HG03095 (cell line): ENCODE measurements at regions not wholly inside any gene's neighbourhood (a gene's known extent, or its start where the extent isn't known, plus 50 kb on each side); places are given as distances from the start of the nearest gene placed in this dataset.
"Not testable (repeated sequence)": the region's sequence is repeated elsewhere in the genome, so short reads cannot be mapped to it uniquely, and the experiment has no call there.

Experiments
- ATAC-seq: cut with Tn5 transposase; IDR thresholded peaks from one replicate; pipeline ENCODE4 v1.9.1; 2021; ENCODE audit warnings: moderate library complexity; ENCODE audit not compliant: unreplicated experiment

GRCh38 chr10:22158426-22158825 is 59.4 kb downstream of the EBLN1 start:
- no peak for ATAC-seq

GRCh38 chr10:22156750-22157149 is 61.1 kb downstream of the EBLN1 start:
- ATAC-seq: no peak

GRCh38 chr10:22152403-22152802 is 65.4 kb downstream of the EBLN1 start:
- ATAC-seq: no peak

GRCh38 chr10:22150842-22151241 is 67.0 kb downstream of the EBLN1 start:
- no peak for ATAC-seq

- no peak for ATAC-seq
Observed at GRCh38 chr10:22148961-22149360, 68.9 kb downstream of the EBLN1 start.

GRCh38 chr10:22145873-22146272 is 71.9 kb downstream of the EBLN1 start:
- ATAC-seq: not testable (repeated sequence)

GRCh38 chr10:22137542-22137941 is 80.3 kb downstream of the EBLN1 start:
- no peak for ATAC-seq

GRCh38 chr10:22135591-22135990 is 82.2 kb downstream of the EBLN1 start:
- no peak for ATAC-seq

- peak; percentile 72 for ATAC-seq
Observed at GRCh38 chr10:22133749-22134624, 83.8 kb downstream of the EBLN1 start.

- ATAC-seq: not testable (repeated sequence)
Observed at GRCh38 chr10:22130824-22131223, 87.0 kb downstream of the EBLN1 start.

- ATAC-seq: not testable (repeated sequence)
Observed at GRCh38 chr10:22129612-22130011, 88.2 kb downstream of the EBLN1 start.

GRCh38 chr10:22121181-22121580 is 96.6 kb downstream of the EBLN1 start:
- not testable (repeated sequence) for ATAC-seq

- ATAC-seq: not testable (repeated sequence)
Observed at GRCh38 chr10:22120072-22120471, 97.7 kb downstream of the EBLN1 start.

- ATAC-seq: not testable (repeated sequence)
Observed at GRCh38 chr10:22119575-22119974, 98.2 kb downstream of the EBLN1 start.

GRCh38 chr10:22111705-22112104 is 106.1 kb downstream of the EBLN1 start:
- ATAC-seq: no peak

- ATAC-seq: no peak
Observed at GRCh38 chr10:22111260-22111659, 106.6 kb downstream of the EBLN1 start.

- ATAC-seq: no peak
Observed at GRCh38 chr10:22110761-22111160, 107.1 kb downstream of the EBLN1 start.

- no peak for ATAC-seq
Observed at GRCh38 chr10:22105270-22105669, 101.7 kb upstream of the DNAJC1 start.

GRCh38 chr10:22103701-22104470 is 100.4 kb upstream of the DNAJC1 start:
- no peak for ATAC-seq

GRCh38 chr10:22097696-22098095 is 94.2 kb upstream of the DNAJC1 start:
- no peak for ATAC-seq

- not testable (repeated sequence) for ATAC-seq
Observed at GRCh38 chr10:22091260-22091659, 87.7 kb upstream of the DNAJC1 start.

GRCh38 chr10:22087402-22087738 is 83.8 kb upstream of the DNAJC1 start:
- no peak for ATAC-seq
